ENCODE measurements at regions not wholly inside any gene's neighbourhood (a gene's known extent, or its start where the extent isn't known, plus 50 kb on each side); places are given as distances from the start of the nearest gene placed in this dataset.

- H3K4me3 ChIP-seq (ENCODE audit: low read length) = no peak overlapping the region
- TF ChIP-seq CTCF (conservative IDR thresholded peaks at IDR 0.05; ENCODE audit: low read length) = no peak
- no peak for DNase-seq (ENCODE audit: low read depth)
Observed at GRCh38 chr4:110381784-110382183, 94.2 kb upstream of the ENPEP start.

GRCh38 chr4:110372485-110372884 is 103.5 kb upstream of the ENPEP start:
- no peak overlapping the region for H3K4me3 ChIP-seq (ENCODE audit: low read length)
- no peak for DNase-seq (ENCODE audit: low read depth)
- no peak for TF ChIP-seq CTCF (conservative IDR thresholded peaks at IDR 0.05; ENCODE audit: low read length)

GRCh38 chr4:110371016-110371770 is 104.8 kb upstream of the ENPEP start:
- no peak overlapping the region for H3K4me3 ChIP-seq (ENCODE audit: low read length)
- TF ChIP-seq CTCF (conservative IDR thresholded peaks at IDR 0.05; ENCODE audit: low read length) = no peak
- DNase-seq (ENCODE audit: low read depth) = no peak

GRCh38 chr4:110368409-110368808 is 107.5 kb upstream of the ENPEP start:
- TF ChIP-seq CTCF (conservative IDR thresholded peaks at IDR 0.05; ENCODE audit: low read length) = no peak
- H3K4me3 ChIP-seq (ENCODE audit: low read length) = no peak overlapping the region
- DNase-seq (ENCODE audit: low read depth) = no peak

- no peak for TF ChIP-seq CTCF (conservative IDR thresholded peaks at IDR 0.05; ENCODE audit: low read length)
- DNase-seq (ENCODE audit: low read depth) = no peak
- no peak overlapping the region for H3K4me3 ChIP-seq (ENCODE audit: low read length)
Observed at GRCh38 chr4:110367156-110367555, 108.8 kb upstream of the ENPEP start.

- TF ChIP-seq CTCF (conservative IDR thresholded peaks at IDR 0.05; ENCODE audit: low read length) = no peak
- no peak overlapping the region for H3K4me3 ChIP-seq (ENCODE audit: low read length)
- no peak for DNase-seq (ENCODE audit: low read depth)
Observed at GRCh38 chr4:110365761-110366160, 110.2 kb upstream of the ENPEP start.

GRCh38 chr4:110364911-110365520 is 110.9 kb upstream of the ENPEP start:
- no peak overlapping the region for H3K4me3 ChIP-seq (ENCODE audit: low read length)
- no peak for TF ChIP-seq CTCF (conservative IDR thresholded peaks at IDR 0.05; ENCODE audit: low read length)

More at GRCh38 chr4:110364911-110365520, 110.9 kb upstream of the ENPEP start:
- DNase-seq (ENCODE audit: low read depth) = peak; percentile 19
